Mucosa of stomach (tissue), 1 donor: ENCODE measurements at regions not wholly inside any gene's neighbourhood (a gene's known extent, or its start where the extent isn't known, plus 50 kb on each side); places are given as distances from the start of the nearest gene placed in this dataset.

Experiments used
- H3K27me3 ChIP-seq: one replicate; pipeline ENCODE4 v1.7.0; 2013; ENCODE audit warnings: mild to moderate bottlenecking, low read length; ENCODE audit not compliant: control insufficient read depth, insufficient read depth
- H3K36me3 ChIP-seq: one replicate; pipeline ENCODE4 v1.7.0; 2013; ENCODE audit warnings: low read length; ENCODE audit not compliant: control insufficient read depth, insufficient read depth
- H3K4me1 ChIP-seq: one replicate; pipeline ENCODE4 v1.7.0; 2013; ENCODE audit warnings: mild to moderate bottlenecking, low read length; ENCODE audit not compliant: control insufficient read depth, insufficient read depth
- H3K4me3 ChIP-seq: one replicate; pipeline ENCODE4 v1.7.0; 2013; ENCODE audit warnings: low read length
- H3K9ac ChIP-seq: one replicate; pipeline ENCODE4 v1.7.0; 2013; ENCODE audit warnings: mild to moderate bottlenecking, low read length, moderate library complexity
- H3K9me3 ChIP-seq: one replicate; pipeline ENCODE4 v1.7.0; 2013; ENCODE audit warnings: mild to moderate bottlenecking, low read length, moderate library complexity; ENCODE audit not compliant: control insufficient read depth
- donor health status: Pancreatic carcinoma.

DNA sequence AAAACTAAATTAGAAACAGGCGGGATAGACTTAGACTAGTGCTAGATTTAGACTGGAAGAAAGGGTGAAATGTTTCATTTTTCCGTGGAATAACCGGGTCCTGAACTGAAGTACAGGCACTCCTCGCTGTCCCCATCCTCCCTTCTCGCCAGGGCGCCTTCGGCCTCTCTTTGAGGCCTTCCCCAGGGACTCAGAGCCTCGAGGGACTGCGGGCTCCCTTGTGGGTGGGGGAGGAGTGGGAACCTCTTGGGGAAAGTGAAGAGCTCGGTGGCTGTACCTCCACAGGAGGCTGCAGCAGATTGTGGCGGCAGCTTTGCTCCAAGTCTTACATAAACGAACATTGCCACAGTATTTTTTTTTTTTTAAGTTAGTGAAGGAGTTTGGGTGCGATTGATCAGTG, 1988.8 kb upstream of the FLRT2 start:
- H3K36me3 ChIP-seq: no peaks in the 10 kb centered on the region
- H3K9me3 ChIP-seq: no peaks in the 10 kb centered on the region
- no peak overlapping the region for H3K9ac ChIP-seq
- H3K27me3 ChIP-seq: no peaks in the 10 kb centered on the region
- no peak overlapping the region for H3K4me3 ChIP-seq
- H3K4me1 ChIP-seq: no peaks in the 10 kb centered on the region

DNA sequence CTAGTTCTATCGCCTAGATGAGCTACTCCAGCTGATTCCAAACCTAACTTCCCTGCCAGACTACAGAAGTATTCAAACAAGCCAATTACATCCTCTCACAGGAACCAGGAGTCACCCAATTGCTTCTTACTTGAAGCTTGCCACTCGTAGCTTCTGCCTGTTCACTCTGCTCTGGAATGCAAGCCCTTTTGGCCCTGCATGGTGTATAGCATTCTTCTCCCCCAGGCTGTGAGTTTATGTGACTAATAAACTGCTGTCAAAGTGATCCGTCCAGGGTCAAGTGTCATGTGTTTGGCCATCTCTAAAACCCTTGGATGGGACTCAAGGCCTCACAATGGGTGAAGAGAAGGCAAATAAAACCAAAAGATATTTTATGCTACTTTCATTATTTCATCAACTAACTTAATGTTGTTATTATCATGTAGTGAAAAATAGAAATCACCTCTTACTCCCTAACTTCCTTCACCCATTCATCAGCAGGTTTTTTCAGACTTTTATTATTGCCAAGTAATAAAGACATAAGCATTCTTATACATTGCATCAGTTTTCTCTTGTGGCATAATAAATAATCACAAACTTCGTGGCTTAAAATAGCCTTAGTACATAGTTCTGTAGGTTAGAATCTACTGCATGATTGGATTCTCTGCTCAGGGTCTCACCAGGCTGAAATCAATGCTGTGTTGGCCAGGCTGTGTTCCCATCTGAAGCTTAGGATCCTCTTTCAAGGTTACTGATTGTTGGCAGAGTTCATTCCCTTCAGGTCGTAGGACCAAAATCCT, 1981.7 kb upstream of the FLRT2 start:
- no peak overlapping the region for H3K9ac ChIP-seq

DNA sequence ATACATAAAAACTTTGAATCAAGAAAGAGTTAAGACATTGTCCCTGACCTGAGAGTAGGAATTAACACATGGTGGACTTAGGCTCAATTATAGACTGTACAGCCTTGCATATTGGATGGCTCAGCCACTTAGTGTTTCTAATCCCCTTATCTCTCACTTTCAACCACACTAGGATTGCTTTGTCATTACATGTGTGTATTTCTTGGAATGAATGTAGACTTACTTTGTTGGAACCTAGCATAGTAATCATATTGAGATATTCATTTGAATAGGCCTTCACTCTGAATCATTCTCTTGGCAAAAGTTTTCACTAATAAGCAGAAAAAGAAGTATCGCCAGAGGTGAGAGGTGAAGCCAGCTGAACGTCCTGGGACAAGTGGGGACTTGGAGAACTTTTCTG, 1973.9 kb upstream of the FLRT2 start:
- Histone ChIP-seq H3K36me3 (no peaks in the 10 kb centered on the region), H3K27me3 (no peaks in the 10 kb centered on the region), H3K9ac (no peak overlapping the region), H3K4me1 (no peaks in the 10 kb centered on the region), H3K9me3 (no peaks in the 10 kb centered on the region), H3K4me3 (no peak overlapping the region)

More for the DNA sequence above, 1981.7 kb upstream of the FLRT2 start:
- no peaks in the 10 kb centered on the region for H3K9me3 ChIP-seq
- H3K27me3 ChIP-seq: no peaks in the 10 kb centered on the region
- no peaks in the 10 kb centered on the region for H3K4me1 ChIP-seq
- H3K4me3 ChIP-seq: no peak overlapping the region
- H3K36me3 ChIP-seq: no peaks in the 10 kb centered on the region

DNA sequence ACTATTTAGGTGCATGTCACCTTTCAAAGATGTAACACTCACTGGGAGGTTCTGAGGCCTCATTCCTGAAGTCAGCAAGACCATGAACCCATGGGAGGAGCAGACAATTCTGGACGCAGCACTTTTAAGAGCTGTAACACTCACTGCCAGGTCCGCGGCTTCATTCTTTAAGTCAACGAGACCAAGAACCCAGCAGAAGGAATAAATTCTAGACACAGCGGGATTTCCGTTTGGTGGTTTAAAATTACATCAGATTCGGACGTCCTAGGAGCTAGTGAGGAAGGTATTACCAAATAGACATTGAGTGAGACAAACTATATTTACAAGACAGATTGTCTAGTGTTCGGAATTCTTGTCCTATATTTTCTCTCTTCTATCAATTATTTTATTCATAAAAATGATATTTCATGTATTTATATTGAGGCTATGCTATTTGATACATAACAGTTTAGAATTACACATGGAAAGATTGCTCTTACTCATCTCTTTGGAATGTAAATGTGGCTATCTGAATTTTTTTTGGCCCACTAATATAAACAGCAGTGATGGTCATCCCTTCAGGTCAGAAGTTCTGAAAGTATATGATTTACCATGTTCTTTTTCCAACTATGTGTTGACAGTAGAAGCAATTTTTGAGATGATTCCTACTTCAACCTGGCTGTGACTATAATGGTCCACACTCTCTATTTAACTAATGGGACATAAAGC, 1973.0 kb upstream of the FLRT2 start:
- no peaks in the 10 kb centered on the region for H3K9me3 ChIP-seq
- no peaks in the 10 kb centered on the region for H3K27me3 ChIP-seq
- no peaks in the 10 kb centered on the region for H3K4me1 ChIP-seq
- no peaks in the 10 kb centered on the region for H3K36me3 ChIP-seq
- no peak overlapping the region for H3K9ac ChIP-seq
- no peak overlapping the region for H3K4me3 ChIP-seq

DNA sequence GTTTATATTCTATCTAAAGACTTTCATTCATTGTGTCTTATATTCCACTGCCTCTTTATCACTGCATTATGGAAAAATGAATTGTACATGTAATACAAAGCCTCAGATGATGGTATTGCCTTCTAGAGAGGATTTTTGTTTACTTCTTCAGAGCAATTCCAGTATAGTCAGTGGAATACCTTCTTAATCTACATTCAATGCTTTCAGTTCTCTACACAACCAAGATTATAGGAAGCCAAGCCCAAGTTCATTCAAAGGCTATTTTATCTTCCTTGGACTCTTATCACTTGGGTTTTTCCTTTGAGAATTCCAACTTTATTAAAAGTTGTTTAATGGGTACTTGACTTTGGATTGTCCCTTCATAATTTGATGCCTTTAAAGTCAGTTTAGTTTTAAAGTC, 1971.0 kb upstream of the FLRT2 start:
- Histone ChIP-seq H3K36me3 (no peaks in the 10 kb centered on the region), H3K4me3 (no peak overlapping the region), H3K27me3 (no peaks in the 10 kb centered on the region), H3K9ac (no peak overlapping the region), H3K9me3 (no peaks in the 10 kb centered on the region), H3K4me1 (no peaks in the 10 kb centered on the region)

DNA sequence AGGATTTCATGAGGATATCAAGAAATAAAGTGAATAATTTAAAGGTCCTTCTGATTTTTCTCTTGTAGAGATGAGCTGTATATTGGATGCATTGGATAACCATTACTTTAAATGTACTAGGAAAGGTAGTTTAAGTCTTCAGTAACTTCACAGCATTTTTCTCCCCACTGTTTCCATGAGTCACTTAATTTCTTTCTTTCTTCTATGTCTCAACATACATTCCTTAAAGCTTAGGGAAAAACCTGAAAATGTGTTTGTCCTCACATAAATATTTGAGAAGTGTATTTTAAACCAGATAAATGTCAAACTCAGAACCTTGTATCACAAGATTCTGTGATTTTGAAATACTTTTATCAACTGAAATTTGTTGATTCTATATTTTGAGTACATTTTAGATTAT, 1970.2 kb upstream of the FLRT2 start:
- Histone ChIP-seq H3K4me3 (no peak overlapping the region), H3K9me3 (no peaks in the 10 kb centered on the region)

DNA sequence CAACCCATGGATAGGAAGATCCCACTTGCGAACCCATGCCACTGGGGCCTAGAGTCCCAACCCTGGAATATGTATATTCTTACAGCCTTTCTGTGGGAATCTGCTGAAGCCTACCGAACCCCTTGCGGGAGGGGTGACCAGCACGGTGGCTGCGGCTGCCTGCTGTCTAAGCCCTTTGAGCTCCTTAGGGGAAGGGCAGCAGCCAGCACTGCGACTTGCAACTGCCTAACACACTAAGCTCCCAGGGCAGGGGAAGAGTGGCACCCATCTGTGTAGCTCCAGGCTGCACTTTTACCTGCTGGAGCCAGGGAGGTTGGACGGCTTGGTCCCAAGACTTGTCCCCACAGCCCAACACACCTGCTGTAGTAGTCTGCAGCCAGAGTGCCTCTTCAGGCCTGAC, 1968.7 kb upstream of the FLRT2 start:
- Histone ChIP-seq H3K4me1 (no peaks in the 10 kb centered on the region), H3K9me3 (no peaks in the 10 kb centered on the region), H3K36me3 (no peaks in the 10 kb centered on the region), H3K9ac (no peak overlapping the region), H3K27me3 (no peaks in the 10 kb centered on the region), H3K4me3 (no peak overlapping the region)

More for the DNA sequence above, 1970.2 kb upstream of the FLRT2 start:
- Histone ChIP-seq H3K4me1 (no peaks in the 10 kb centered on the region), H3K36me3 (no peaks in the 10 kb centered on the region), H3K9ac (no peak overlapping the region), H3K27me3 (no peaks in the 10 kb centered on the region)

DNA sequence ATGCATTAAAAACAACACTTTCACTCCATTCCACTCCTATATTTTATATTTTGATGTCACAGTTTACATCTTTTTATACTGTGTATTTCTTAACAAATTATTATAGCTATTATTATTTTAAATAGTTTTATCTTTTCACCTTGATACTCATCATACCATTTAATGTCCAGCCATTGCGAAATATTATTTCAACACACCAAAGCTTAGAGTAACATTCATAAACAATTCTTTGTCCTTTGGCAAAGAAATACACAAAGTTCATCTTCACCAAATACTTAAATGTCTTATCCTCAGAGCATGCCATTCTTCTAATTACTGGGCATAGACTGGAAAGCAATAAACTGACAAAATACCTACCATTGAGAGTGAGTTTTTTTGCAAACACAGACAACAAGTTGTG, 1963.4 kb upstream of the FLRT2 start:
- H3K36me3 ChIP-seq: no peaks in the 10 kb centered on the region
- H3K9me3 ChIP-seq: no peaks in the 10 kb centered on the region
- no peaks in the 10 kb centered on the region for H3K4me1 ChIP-seq
- H3K9ac ChIP-seq: no peak overlapping the region
- no peaks in the 10 kb centered on the region for H3K27me3 ChIP-seq
- H3K4me3 ChIP-seq: no peak overlapping the region

DNA sequence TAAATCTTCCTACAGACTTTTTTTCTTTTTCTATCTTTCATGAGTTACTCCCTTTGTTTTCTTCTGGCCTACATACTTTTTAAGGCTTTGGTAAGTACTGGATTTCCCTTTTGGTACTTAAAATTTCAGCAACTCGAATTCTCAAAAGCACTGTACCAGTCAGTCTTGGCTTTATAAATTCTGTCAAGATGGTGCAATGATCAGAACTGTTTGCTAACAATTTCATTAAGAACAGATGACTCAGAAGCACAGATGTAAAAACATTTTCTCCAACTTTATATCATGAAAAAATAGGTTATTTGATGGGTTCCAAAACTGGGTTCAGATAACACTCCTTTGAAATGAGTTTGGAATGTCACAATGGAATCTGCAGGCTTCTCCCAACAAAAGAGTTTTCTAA, 1961.8 kb upstream of the FLRT2 start:
- no peak overlapping the region for H3K4me3 ChIP-seq
- no peak overlapping the region for H3K9ac ChIP-seq
- H3K27me3 ChIP-seq: no peaks in the 10 kb centered on the region
- no peaks in the 10 kb centered on the region for H3K9me3 ChIP-seq
- H3K4me1 ChIP-seq: no peaks in the 10 kb centered on the region
- no peaks in the 10 kb centered on the region for H3K36me3 ChIP-seq

DNA sequence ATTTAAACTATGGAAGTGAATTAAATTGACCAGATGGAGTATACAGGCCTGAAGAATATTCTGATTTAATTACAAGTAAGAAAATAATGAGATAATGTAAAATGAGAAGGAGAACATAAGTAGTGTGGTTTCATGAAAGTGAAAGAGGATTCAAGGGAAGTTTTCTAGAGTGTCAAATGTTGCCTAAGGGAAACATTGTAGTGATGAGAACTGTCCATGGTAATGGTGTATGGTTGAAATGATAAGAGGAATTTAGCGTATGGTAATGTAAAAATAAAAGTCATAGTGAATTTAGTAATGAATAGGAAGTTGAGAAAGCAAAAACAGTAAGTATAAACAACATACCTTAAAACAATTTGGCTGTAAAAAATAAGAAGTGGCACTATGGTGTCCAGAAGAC, 1954.6 kb upstream of the FLRT2 start:
- no peaks in the 10 kb centered on the region for H3K4me1 ChIP-seq
- H3K4me3 ChIP-seq: no peak overlapping the region
- H3K36me3 ChIP-seq: no peaks in the 10 kb centered on the region
- H3K9me3 ChIP-seq: no peaks in the 10 kb centered on the region
- H3K27me3 ChIP-seq: no peaks in the 10 kb centered on the region
- H3K9ac ChIP-seq: no peak overlapping the region

DNA sequence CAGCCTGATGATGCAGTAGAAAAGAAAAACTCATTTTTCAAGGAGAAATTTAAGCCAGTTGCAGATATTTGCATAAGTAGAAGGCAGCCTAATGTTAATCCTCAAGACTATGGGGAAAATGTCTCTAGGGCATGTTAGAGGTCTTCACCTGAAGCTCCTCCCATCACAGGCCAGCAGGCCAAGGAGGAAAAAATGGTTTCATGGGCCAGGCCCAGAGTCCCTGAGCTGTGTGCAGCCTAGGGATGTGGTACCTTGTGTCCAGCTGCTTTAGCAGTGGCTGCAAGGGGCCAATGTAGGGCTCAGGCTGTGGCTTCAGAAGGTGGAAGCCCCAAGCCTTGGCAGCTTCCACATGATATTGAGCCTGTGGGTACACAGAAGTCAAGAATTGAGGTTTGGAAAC, 1946.7 kb upstream of the FLRT2 start:
- no peaks in the 10 kb centered on the region for H3K27me3 ChIP-seq
- no peak overlapping the region for H3K9ac ChIP-seq
- H3K4me3 ChIP-seq: no peak overlapping the region
- H3K9me3 ChIP-seq: no peaks in the 10 kb centered on the region
- H3K4me1 ChIP-seq: no peaks in the 10 kb centered on the region
- no peaks in the 10 kb centered on the region for H3K36me3 ChIP-seq

DNA sequence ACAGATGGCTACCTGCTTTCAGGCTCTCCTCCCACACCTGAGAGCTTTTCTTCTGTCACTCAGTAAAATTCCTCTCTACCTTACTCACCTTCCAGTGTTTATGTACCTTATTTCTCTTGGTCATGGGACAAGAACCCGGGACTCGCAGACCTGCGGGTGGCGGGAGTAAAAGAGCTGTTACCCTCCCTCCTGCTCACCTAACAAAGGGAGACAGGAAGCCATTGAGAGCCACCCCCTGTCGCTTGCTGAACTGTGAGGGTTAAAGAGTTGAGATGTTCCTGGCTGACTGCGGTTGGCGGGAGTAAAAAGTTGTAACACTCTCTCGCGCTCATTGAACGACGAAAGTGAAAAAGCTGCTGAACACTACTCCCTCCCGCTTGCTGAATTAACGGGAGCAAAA, 1935.1 kb upstream of the FLRT2 start:
- H3K9ac ChIP-seq: no peak overlapping the region
- no peaks in the 10 kb centered on the region for H3K27me3 ChIP-seq
- no peaks in the 10 kb centered on the region for H3K36me3 ChIP-seq
- H3K4me3 ChIP-seq: no peak overlapping the region
- no peaks in the 10 kb centered on the region for H3K9me3 ChIP-seq
- no peaks in the 10 kb centered on the region for H3K4me1 ChIP-seq
